Mesendoderm (in vitro differentiated cells): ENCODE measurements at regions not wholly inside any gene's neighbourhood (a gene's known extent, or its start where the extent isn't known, plus 50 kb on each side); places are given as distances from the start of the nearest gene placed in this dataset.

ENCODE experiments used
- DNase-seq: peaks from one replicate; pipeline ENCODE4 v3.0.0; 2013
- H2AK5ac ChIP-seq: 2 replicates; pipeline ENCODE4 v1.6.1; 2013; ENCODE audit warnings: low read length, inconsistent platforms
- H2BK120ac ChIP-seq: 2 replicates; pipeline ENCODE4 v1.6.1; 2013; ENCODE audit warnings: low read depth, mild to moderate bottlenecking, low read length, moderate library complexity, mixed read lengths
- H2BK15ac ChIP-seq: replicated peaks from 2 replicates; pipeline ENCODE4 v1.6.1; 2013; ENCODE audit warnings: low read depth, mild to moderate bottlenecking, moderate library complexity
- H2BK5ac ChIP-seq: 2 replicates; pipeline ENCODE4 v1.6.1; 2013; ENCODE audit warnings: low read length, inconsistent platforms
- H3K18ac ChIP-seq: 2 replicates; pipeline ENCODE4 v1.6.1; 2013; ENCODE audit warnings: mild to moderate bottlenecking, low read length, mixed read lengths
- H3K23ac ChIP-seq: one replicate; pipeline ENCODE4 v1.6.1; 2013; ENCODE audit warnings: low read length
- H3K27ac ChIP-seq: 2 replicates; pipeline ENCODE4 v1.5.1; 2013; ENCODE audit warnings: low read depth, mild to moderate bottlenecking, inconsistent platforms, low read length, moderate library complexity
- H3K27me3 ChIP-seq: 2 replicates; pipeline ENCODE4 v1.6.1; 2013; ENCODE audit warnings: low read length, control low read depth, mild to moderate bottlenecking, inconsistent platforms; ENCODE audit not compliant: insufficient read depth, poor library complexity
- H3K36me3 ChIP-seq: 2 replicates; pipeline ENCODE4 v1.6.1; 2013; ENCODE audit warnings: low read length, inconsistent platforms; ENCODE audit not compliant: control insufficient read depth, insufficient read depth
- H3K4ac ChIP-seq: one replicate; pipeline ENCODE4 v1.6.1; 2013; ENCODE audit warnings: low read depth, mild to moderate bottlenecking, low read length, moderate library complexity
- H3K4me1 ChIP-seq: 2 replicates; pipeline ENCODE4 v1.6.1; 2013; ENCODE audit warnings: low read depth, low read length, inconsistent platforms; ENCODE audit not compliant: control insufficient read depth
- H3K4me2 ChIP-seq: 2 replicates; pipeline ENCODE4 v1.6.1; 2013; ENCODE audit warnings: low read length
- H3K4me3 ChIP-seq: 2 replicates; pipeline ENCODE4 v1.5.1; 2013; ENCODE audit warnings: mild to moderate bottlenecking, low read length
- H3K56ac ChIP-seq: one replicate; pipeline ENCODE4 v1.6.1; 2013; ENCODE audit warnings: low read length
- H3K79me1 ChIP-seq: 2 replicates; pipeline ENCODE4 v1.6.1; 2013; ENCODE audit warnings: low read length, inconsistent platforms
- H3K79me2 ChIP-seq: 2 replicates; pipeline ENCODE4 v1.6.1; 2013; ENCODE audit warnings: mild to moderate bottlenecking, low read length; ENCODE audit not compliant: control insufficient read depth, insufficient read depth
- H3K9ac ChIP-seq: 2 replicates; pipeline ENCODE4 v1.6.1; 2013; ENCODE audit warnings: low read length, inconsistent platforms
- H4K5ac ChIP-seq: one replicate; pipeline ENCODE4 v1.6.1; 2013; ENCODE audit warnings: low read length
- H4K8ac ChIP-seq: one replicate; pipeline ENCODE4 v1.6.1; 2013; ENCODE audit warnings: low read depth, mild to moderate bottlenecking, control low read depth, low read length, moderate library complexity
- WGBS: extraction: QIAGEN DNeasy Blood & Tissue Kit; methylation state at CpG from one replicate; pipeline ENCODE4 v1.1.7; 2013; ENCODE audit warnings: low lambda C conversion rate, missing lambda C conversion rate; ENCODE audit not compliant: insufficient coverage; ENCODE audit errors: extremely low coverage; 5-methylcytosine and 5-hydroxymethylcytosine counted together

DNA sequence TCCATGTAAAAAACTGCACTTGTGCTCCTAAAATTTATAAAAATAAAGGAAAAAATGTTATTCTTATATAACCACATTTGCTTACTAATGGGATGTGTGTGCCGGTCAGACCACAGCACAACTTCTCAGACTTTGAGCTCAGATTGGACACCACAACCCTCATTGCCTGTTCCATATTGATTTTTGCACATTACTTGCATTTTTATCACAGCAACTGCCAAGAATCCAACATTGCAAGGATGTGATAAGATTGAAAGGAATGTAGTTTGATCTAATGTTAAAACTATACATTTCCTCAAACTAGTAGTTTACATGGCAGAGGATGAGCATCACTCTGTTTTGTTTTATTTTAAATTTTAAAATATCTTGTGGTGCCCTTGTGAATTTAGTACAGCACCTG, 227.8 kb downstream of the KDR start:
- Histone ChIP-seq H3K4me1 (no peaks in the 10 kb centered on the region), H2AK5ac (no peak overlapping the region), H4K5ac (no peak overlapping the region), H3K23ac (no peak overlapping the region), H3K27me3 (no peaks in the 10 kb centered on the region), H3K9ac (no peak overlapping the region), H3K27ac (no peak overlapping the region), H2BK5ac (no peak overlapping the region), H3K56ac (no peak overlapping the region), H3K4ac (no peak overlapping the region), H3K4me3 (no peak overlapping the region), H3K79me2 (no peaks in the 10 kb centered on the region), H4K8ac (no peak overlapping the region), H2BK15ac (no peak overlapping the region), H3K79me1 (no peaks in the 10 kb centered on the region), H3K4me2 (no peak overlapping the region), H2BK120ac (no peak overlapping the region), H3K18ac (no peak overlapping the region), H3K36me3 (no peaks in the 10 kb centered on the region)
- WGBS, result no CpG with 5 or more reads among the region's 1 CpG
- no peak for DNase-seq

DNA sequence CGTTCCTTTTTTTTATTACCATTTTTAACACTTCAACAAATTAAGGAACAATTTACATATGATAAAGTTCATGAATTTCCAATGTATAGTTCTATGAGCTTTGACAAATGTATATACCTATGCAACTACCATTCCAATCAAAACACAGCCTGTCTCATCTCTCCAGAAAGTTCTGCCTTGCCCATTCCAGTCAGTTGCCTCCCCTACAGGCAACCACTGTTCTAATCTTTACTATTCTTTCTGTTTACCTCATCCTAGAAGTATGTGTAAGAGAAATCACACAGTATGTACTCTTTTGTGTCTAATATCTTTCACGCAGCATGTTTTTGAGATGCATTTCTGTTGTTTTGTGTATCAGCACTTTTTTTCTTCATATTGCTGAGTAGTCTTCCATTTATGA, 224.9 kb downstream of the KIT start:
- Histone ChIP-seq H3K4ac (no peak overlapping the region), H2AK5ac (no peak overlapping the region), H3K27me3 (no peaks in the 10 kb centered on the region), H2BK5ac (no peak overlapping the region), H3K79me2 (no peaks in the 10 kb centered on the region), H2BK15ac (no peak overlapping the region), H4K5ac (no peak overlapping the region), H2BK120ac (no peak overlapping the region), H3K79me1 (no peaks in the 10 kb centered on the region), H3K9ac (no peak overlapping the region), H3K18ac (no peak overlapping the region), H3K4me2 (no peak overlapping the region), H4K8ac (no peak overlapping the region), H3K56ac (no peak overlapping the region), H3K4me1 (no peaks in the 10 kb centered on the region), H3K4me3 (no peak overlapping the region), H3K23ac (no peak overlapping the region), H3K27ac (no peak overlapping the region), H3K36me3 (no peaks in the 10 kb centered on the region)
- DNase-seq, result peak; percentile 14
- WGBS, result 90% methylated on average over 1 of the region's 2 CpGs

DNA sequence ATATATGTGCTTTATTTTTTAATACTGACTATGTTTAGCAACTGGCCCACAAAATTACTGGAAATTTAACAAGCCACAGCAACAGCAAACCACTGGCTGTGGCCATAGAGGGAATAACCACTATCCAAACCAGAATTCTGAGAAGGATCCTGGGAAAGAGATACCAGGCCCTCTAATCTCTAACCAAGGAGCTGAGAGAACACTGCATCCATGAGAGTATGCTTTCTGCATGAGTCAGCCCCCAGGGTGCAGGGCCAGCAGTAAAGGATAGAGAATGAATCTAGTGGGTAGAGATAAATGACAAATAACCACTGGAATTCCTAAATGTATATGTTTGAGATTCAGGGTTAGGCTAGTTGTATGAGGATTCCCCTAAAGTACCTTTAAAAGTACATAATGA, 221.8 kb downstream of the KIT start:
- H3K27ac ChIP-seq, result no peak overlapping the region
- no peaks in the 10 kb centered on the region for H3K36me3 ChIP-seq
- H3K4me1 ChIP-seq, result no peaks in the 10 kb centered on the region
- H2BK15ac ChIP-seq, result no peak overlapping the region
- no peak overlapping the region for H3K4me3 ChIP-seq
- H3K23ac ChIP-seq, result no peak overlapping the region
- H2BK120ac ChIP-seq, result no peak overlapping the region
- no peak overlapping the region for H2AK5ac ChIP-seq
- H3K79me2 ChIP-seq, result no peaks in the 10 kb centered on the region
- H4K8ac ChIP-seq, result no peak overlapping the region
- no peaks in the 10 kb centered on the region for H3K27me3 ChIP-seq
- H4K5ac ChIP-seq, result no peak overlapping the region
- H3K4ac ChIP-seq, result no peak overlapping the region
- H3K9ac ChIP-seq, result no peak overlapping the region
- no peaks in the 10 kb centered on the region for H3K79me1 ChIP-seq
- H3K4me2 ChIP-seq, result no peak overlapping the region
- H3K18ac ChIP-seq, result no peak overlapping the region
- DNase-seq, result peak; percentile 19
- H2BK5ac ChIP-seq, result no peak overlapping the region
- H3K56ac ChIP-seq, result no peak overlapping the region

DNA sequence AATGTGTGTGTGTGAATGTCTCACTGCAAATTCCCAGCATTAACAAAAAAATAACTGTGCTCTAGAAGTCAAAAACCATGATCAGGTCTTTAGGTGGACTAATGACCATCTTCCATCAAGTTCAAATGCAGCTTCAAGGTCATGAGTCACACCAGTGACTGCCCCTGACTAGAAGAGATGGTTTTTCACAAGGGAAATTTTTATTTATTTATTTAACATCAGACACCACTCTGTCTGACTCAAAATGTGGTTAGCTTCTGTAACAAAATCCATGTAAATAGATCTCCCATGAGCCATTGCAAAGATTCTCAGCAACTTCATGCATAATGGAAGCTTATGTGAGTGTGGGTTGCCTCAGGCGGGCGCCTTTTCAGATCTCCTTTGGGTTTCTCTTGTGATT, 219.2 kb downstream of the KIT start:
- H3K36me3 ChIP-seq, result no peaks in the 10 kb centered on the region
- H4K5ac ChIP-seq, result no peak overlapping the region
- no peak overlapping the region for H3K9ac ChIP-seq
- no peak overlapping the region for H2BK120ac ChIP-seq
- H2BK15ac ChIP-seq, result no peak overlapping the region
- no peak for DNase-seq
- no peak overlapping the region for H3K4me3 ChIP-seq
- no peak overlapping the region for H3K4me2 ChIP-seq
- no peak overlapping the region for H2AK5ac ChIP-seq
- WGBS, result no CpG with 5 or more reads among the region's 2 CpGs
- no peak overlapping the region for H3K27ac ChIP-seq
- no peak overlapping the region for H3K56ac ChIP-seq
- H3K79me1 ChIP-seq, result no peaks in the 10 kb centered on the region
- no peaks in the 10 kb centered on the region for H3K4me1 ChIP-seq
- no peak overlapping the region for H4K8ac ChIP-seq
- H2BK5ac ChIP-seq, result no peak overlapping the region
- H3K79me2 ChIP-seq, result no peaks in the 10 kb centered on the region
- H3K27me3 ChIP-seq, result no peaks in the 10 kb centered on the region
- no peak overlapping the region for H3K23ac ChIP-seq
- no peak overlapping the region for H3K4ac ChIP-seq
- no peak overlapping the region for H3K18ac ChIP-seq

DNA sequence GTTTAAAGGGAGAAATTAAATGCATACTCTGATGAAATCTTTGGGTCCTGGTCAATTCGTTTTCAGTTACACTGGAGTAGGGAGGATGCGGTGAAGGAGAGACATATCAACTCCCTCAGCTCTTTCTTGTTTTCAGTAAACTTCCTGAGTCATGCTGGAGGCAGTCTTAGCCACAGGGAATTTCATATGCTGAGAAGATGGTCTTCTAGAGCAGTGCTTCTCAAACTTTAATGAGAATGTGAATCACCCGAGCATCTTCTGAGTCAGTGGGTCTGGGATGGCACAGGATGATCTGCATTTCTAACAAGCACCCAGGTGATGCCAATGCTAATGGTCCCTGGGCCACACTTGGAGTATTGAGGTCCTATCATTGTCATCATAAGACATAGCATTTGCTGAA, 214.5 kb downstream of the KIT start:
- no peak overlapping the region for H3K4me3 ChIP-seq
- no peak overlapping the region for H3K4me2 ChIP-seq
- no peak overlapping the region for H4K5ac ChIP-seq
- H4K8ac ChIP-seq, result no peak overlapping the region
- H3K27me3 ChIP-seq, result no peaks in the 10 kb centered on the region
- H3K27ac ChIP-seq, result no peak overlapping the region
- H3K79me2 ChIP-seq, result no peaks in the 10 kb centered on the region
- no peak overlapping the region for H3K23ac ChIP-seq
- no peaks in the 10 kb centered on the region for H3K4me1 ChIP-seq
- no peaks in the 10 kb centered on the region for H3K36me3 ChIP-seq
- no CpG with 5 or more reads among the region's 3 CpGs for WGBS
- H2AK5ac ChIP-seq, result no peak overlapping the region
- H2BK15ac ChIP-seq, result no peak overlapping the region
- no peak overlapping the region for H3K9ac ChIP-seq
- H3K56ac ChIP-seq, result no peak overlapping the region
- H3K4ac ChIP-seq, result no peak overlapping the region
- H3K18ac ChIP-seq, result no peak overlapping the region
- no peak overlapping the region for H2BK5ac ChIP-seq
- H2BK120ac ChIP-seq, result no peak overlapping the region
- peak; percentile 6 for DNase-seq
- H3K79me1 ChIP-seq, result no peaks in the 10 kb centered on the region

DNA sequence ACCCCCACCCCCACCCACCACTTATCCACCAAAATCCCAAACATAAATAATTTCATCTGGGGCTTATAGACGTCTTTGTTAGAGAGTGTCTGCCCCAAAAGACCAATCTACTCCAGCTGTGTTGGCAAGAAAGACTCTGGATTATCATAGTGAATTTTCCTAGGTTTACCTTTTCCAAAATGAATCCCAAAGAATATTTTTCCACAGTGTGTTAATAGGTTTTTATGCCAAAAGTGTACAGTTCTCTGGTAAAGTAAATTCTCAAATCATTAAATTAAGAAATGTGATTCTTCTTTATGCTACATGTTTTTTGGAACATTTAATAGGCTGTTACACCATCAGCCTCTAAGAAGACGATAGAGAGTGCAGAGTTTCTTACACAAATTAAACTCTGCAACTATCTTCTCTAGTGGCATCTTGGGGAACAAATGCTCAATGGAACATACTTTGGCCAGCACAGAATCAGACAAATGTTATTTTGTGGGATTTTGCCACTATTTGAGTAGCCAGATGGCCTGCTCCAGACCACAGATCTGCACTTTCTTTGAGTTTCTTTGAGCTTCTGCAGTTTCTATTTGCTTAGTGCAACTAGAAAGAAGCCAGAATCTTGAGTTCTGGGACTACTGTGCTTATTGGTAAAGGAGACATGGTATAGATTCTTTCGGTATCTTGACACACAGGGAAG, 206.0 kb downstream of the KIT start:
- no peak overlapping the region for H3K56ac ChIP-seq
- H3K27ac ChIP-seq, result no peak overlapping the region
- H3K36me3 ChIP-seq, result no peaks in the 10 kb centered on the region
- no peaks in the 10 kb centered on the region for H3K79me2 ChIP-seq
- H2BK15ac ChIP-seq, result no peak overlapping the region
- no peak overlapping the region for H3K9ac ChIP-seq
- WGBS, result no CpG with 5 or more reads among the region's 3 CpGs
- H3K4me3 ChIP-seq, result no peak overlapping the region
- no peaks in the 10 kb centered on the region for H3K4me1 ChIP-seq
- H4K8ac ChIP-seq, result no peak overlapping the region
- no peak overlapping the region for H2AK5ac ChIP-seq
- H3K4ac ChIP-seq, result no peak overlapping the region
- H4K5ac ChIP-seq, result no peak overlapping the region
- DNase-seq, result no peak
- no peaks in the 10 kb centered on the region for H3K79me1 ChIP-seq
- H3K4me2 ChIP-seq, result no peak overlapping the region
- H3K27me3 ChIP-seq, result no peaks in the 10 kb centered on the region
- H2BK120ac ChIP-seq, result no peak overlapping the region
- no peak overlapping the region for H3K18ac ChIP-seq
- H3K23ac ChIP-seq, result no peak overlapping the region
- H2BK5ac ChIP-seq, result no peak overlapping the region
